Spinal cord (tissue), 9 donors: ENCODE measurements at regions not wholly inside any gene's neighbourhood (a gene's known extent, or its start where the extent isn't known, plus 50 kb on each side); places are given as distances from the start of the nearest gene placed in this dataset.

Experiments
- DNase-seq, 6 donors: peaks; one replicate each; pipeline versions ENCODE4 v3.0.0 to v3.0.0-alpha.2; 2013 to 2015; ENCODE audit warnings: low spot score in 6 of 6, low read depth in 4 of 6
- H3K27ac ChIP-seq: one replicate; pipeline ENCODE4 v1.5.1; 2013; ENCODE audit warnings: low read depth, low read length, control low read depth
- H3K27me3 ChIP-seq: one replicate; pipeline ENCODE4 v1.6.1; 2013; ENCODE audit warnings: low read length; ENCODE audit not compliant: control insufficient read depth, insufficient read depth
- H3K36me3 ChIP-seq: one replicate; pipeline ENCODE4 v1.6.1; 2013; ENCODE audit warnings: low read length; ENCODE audit not compliant: control insufficient read depth, insufficient read depth
- H3K4me1 ChIP-seq: one replicate; pipeline ENCODE4 v1.6.1; 2013; ENCODE audit warnings: low read length; ENCODE audit not compliant: control insufficient read depth, insufficient read depth
- H3K4me3 ChIP-seq: one replicate; pipeline ENCODE4 v1.5.1; 2013; ENCODE audit warnings: low read depth, low read length, control low read depth
- H3K9me3 ChIP-seq: one replicate; pipeline ENCODE4 v1.6.1; 2013; ENCODE audit warnings: low read length; ENCODE audit not compliant: control insufficient read depth, insufficient read depth
- WGBS: methylation state at CpG from one replicate; pipeline ENCODE4 v1.1.5; 2013; ENCODE audit warnings: missing lambda C conversion rate; ENCODE audit not compliant: insufficient coverage; 5-methylcytosine and 5-hydroxymethylcytosine counted together
- donor health status: healthy.

DNA sequence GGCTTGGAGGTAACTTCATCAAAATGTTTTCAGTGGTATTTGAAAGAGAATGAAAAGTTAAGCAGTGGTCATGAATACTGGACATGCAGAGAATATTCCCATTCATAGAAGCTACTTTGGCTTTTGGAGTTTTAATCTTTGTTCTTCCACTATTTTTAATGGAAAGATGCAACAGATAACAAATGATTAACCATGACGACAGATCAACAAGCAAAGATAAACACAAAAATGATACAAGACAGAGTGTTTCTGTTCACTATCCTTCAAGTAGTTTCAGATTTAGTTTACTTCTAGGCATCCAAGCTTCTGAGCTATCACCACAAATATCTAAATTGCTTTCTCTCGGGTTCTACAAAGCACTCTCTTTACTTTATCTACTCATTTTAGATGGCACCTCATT lies 1004.9 kb upstream of the ADGRL3 start:
- H3K4me1 ChIP-seq, result no peaks in the 10 kb centered on the region
- no peak for DNase-seq
- no peaks in the 10 kb centered on the region for H3K36me3 ChIP-seq
- no peak overlapping the region for H3K27ac ChIP-seq
- no peaks in the 10 kb centered on the region for H3K27me3 ChIP-seq
- peaks cover 6% of the 10 kb centered on the region for H3K9me3 ChIP-seq
- no peak overlapping the region for H3K4me3 ChIP-seq
- WGBS, result 83% methylated on average over 1 of the region's 2 CpGs

DNA sequence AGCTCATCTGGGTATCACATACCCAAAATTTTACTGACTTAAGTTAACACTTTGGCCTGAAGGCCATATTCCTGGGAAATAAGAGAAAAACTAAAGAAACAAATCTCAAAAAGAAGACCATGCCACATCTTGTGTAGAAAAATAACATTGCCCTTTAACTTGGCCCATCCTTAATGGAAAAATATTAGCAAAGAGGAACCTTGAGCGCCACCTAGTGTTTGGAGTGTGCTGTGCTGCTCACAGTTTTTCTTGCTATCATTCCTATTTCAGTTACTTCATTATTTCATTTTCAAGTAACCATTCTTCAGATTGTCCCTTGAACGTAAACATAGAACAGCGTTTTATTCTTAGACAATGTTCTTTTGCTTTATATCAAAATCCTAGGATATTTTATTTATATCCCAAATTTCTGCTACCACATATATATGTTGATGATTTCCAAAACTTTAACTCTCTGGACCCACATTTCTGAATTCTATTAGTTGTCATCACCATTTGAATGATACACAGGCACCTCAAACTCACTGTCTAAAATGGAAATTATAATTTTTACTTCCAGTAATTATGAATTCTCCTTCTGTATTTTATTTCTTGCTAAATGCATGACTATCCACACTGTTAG lies 999.0 kb upstream of the ADGRL3 start:
- Histone ChIP-seq H3K27me3 (no peaks in the 10 kb centered on the region), H3K4me3 (no peak overlapping the region), H3K36me3 (no peaks in the 10 kb centered on the region), H3K27ac (no peak overlapping the region), H3K4me1 (no peaks in the 10 kb centered on the region), H3K9me3 (no peaks in the 10 kb centered on the region)
- WGBS, result no CpG with 5 or more reads among the region's 3 CpGs
- DNase-seq, result peak in 5 of 6 donors; percentile 9 to 75 (median 33)

DNA sequence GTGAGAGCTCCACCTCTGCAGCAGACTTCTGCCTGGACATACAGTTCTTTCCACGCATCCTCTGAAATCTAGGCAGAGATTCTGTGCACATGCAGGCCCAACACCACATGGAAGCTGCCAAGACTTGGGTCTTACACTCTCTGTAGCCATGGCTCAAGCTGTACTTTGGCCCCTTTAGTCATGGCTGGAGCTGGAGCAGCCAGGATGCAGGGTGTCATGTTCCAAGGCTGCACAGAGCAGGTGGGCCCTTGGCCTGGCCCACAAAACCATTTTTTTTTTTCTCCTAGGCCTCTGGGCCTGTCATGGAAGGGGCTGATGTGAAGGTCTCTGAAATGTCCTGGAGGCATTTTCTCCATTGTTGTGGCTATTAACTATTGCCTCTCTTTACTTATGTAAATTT lies 990.5 kb upstream of the ADGRL3 start:
- DNase-seq, result no peak
- H3K4me1 ChIP-seq, result no peaks in the 10 kb centered on the region
- H3K36me3 ChIP-seq, result no peaks in the 10 kb centered on the region
- H3K27me3 ChIP-seq, result no peaks in the 10 kb centered on the region
- peaks cover 7% of the 10 kb centered on the region for H3K9me3 ChIP-seq
- no peak overlapping the region for H3K27ac ChIP-seq
- H3K4me3 ChIP-seq, result no peak overlapping the region
- 92% methylated on average over 1 of the region's 1 CpG for WGBS

DNA sequence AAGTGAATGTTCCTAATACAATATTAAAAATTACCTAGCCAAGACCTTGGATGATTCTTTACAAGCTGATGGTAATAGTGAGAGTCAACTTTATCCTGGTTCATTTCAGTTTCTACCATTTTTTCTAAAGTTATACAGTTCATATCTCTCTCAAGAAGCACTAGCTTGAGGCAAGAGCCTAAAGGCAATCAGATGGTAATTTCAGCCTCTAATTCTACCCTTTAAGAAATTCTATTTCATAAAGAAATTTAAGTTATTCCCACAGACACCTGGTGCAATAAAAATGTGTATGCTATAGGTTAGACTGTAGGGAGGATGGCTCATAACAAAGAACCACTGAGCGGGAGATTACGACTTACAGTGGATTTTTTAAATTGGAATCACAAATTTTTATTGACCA lies 984.2 kb upstream of the ADGRL3 start:
- Histone ChIP-seq H3K4me3 (no peak overlapping the region), H3K9me3 (no peaks in the 10 kb centered on the region), H3K36me3 (no peaks in the 10 kb centered on the region), H3K27ac (no peak overlapping the region), H3K4me1 (no peaks in the 10 kb centered on the region), H3K27me3 (no peaks in the 10 kb centered on the region)
- WGBS, result no CpG with 5 or more reads among the region's 2 CpGs
- no peak for DNase-seq

DNA sequence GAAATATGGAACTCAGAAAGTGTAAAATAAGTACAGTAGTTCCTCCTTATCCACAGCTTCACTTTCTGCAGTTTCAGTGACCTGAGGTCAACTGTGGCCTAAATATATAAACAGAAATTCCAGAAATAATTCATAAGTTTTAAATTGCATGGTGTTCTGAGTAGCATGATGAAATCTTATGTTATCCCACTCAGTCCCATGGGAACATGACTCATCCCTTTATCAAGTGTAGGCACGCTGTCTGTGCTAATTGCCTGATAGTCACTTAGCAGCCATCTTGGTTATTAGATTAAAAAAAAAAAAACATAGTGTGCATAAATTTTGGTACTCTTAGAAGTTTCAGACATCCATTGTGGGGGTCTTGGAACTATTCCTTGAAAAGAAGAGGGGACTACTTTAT lies 983.4 kb upstream of the ADGRL3 start:
- Histone ChIP-seq H3K27me3 (no peaks in the 10 kb centered on the region), H3K9me3 (no peaks in the 10 kb centered on the region), H3K4me3 (no peak overlapping the region), H3K4me1 (no peaks in the 10 kb centered on the region), H3K27ac (no peak overlapping the region), H3K36me3 (no peaks in the 10 kb centered on the region)
- no peak for DNase-seq
- no CpG with 5 or more reads among the region's 1 CpG for WGBS

DNA sequence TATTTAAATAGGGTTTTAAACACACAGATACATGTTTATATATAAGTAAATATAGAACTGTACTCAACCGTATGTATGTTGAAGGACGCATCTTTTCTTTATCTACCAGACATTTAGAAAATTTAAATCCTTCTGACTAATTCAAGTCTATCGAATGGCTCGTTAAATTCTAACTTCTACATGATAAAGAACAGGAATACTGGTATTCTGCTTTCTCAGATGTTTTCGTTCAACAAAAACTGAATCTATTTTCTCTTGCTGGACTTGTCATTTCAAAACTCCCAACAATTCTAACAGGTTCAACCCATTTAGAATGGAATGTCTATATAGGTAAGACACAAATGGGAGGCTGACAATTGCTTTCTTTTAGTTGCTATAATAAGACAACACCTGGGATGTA lies 978.3 kb upstream of the ADGRL3 start:
- DNase-seq, result no peak
- Histone ChIP-seq H3K27me3 (no peaks in the 10 kb centered on the region), H3K27ac (no peak overlapping the region), H3K4me3 (no peak overlapping the region), H3K36me3 (no peaks in the 10 kb centered on the region), H3K9me3 (no peaks in the 10 kb centered on the region), H3K4me1 (no peaks in the 10 kb centered on the region)
- WGBS, result 100% methylated on average over 2 of the region's 5 CpGs

DNA sequence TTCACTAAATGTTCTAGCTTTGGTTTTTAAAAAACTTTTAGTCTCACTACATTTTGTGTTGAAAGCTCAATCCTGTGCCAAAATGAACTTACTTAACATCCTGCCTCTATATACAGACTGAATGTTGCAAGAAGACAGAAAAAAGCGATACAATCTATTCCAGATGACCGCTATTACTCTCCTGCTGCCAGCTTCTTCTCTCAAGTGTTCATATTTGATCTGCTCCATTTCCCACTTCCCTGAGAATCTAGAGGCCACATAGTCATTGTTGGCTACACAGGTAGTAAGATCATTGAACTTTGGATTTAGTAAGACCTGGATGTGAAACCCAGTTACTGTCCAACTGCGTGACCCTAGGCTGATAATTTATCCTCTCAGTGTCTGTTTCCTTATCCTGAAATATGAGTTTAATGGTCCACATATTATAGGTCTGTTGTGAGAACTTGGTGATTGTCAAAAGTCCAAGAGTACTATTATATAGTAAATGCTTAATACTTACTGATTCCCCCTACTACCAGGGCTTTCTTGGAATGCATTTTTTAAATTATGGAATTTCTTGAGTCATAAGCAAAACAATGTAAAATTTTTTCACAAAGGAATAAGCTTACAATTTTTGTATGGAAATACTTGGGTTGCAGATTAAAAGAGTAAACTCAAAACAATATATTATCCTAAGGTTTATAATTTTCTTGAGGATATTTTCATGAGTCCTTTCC lies 976.8 kb upstream of the ADGRL3 start:
- DNase-seq, result peak in 1 of 6 donors; percentile 10
- no peaks in the 10 kb centered on the region for H3K9me3 ChIP-seq
- no peaks in the 10 kb centered on the region for H3K36me3 ChIP-seq
- no peak overlapping the region for H3K4me3 ChIP-seq
- no peaks in the 10 kb centered on the region for H3K27me3 ChIP-seq
- WGBS, result 100% methylated on average over 1 of the region's 3 CpGs
- H3K27ac ChIP-seq, result no peak overlapping the region
- H3K4me1 ChIP-seq, result no peaks in the 10 kb centered on the region

DNA sequence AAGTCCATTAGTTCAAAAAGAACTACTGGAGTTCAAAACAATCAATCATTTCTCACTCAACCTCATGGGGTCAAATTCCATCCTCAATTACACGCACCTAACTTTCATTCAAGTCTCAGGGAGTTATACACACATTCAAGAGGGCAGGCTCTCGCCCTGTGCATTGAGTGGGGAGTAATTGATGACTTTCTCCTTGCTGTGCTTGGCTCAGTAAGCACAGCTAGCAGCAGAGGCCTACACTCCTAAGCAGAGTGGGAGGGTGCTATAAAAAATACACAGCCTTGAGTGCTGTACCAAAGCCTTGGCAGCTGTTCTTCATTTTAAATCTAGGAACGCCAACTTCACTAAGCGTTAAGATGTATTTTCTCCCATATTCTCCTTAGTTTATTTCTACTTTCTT lies 958.3 kb upstream of the ADGRL3 start:
- DNase-seq, result peak in 5 of 6 donors; percentile 7 to 77 (median 23)
- WGBS, result 20% methylated on average over 1 of the region's 4 CpGs
- H3K27ac ChIP-seq, result no peak overlapping the region

DNA sequence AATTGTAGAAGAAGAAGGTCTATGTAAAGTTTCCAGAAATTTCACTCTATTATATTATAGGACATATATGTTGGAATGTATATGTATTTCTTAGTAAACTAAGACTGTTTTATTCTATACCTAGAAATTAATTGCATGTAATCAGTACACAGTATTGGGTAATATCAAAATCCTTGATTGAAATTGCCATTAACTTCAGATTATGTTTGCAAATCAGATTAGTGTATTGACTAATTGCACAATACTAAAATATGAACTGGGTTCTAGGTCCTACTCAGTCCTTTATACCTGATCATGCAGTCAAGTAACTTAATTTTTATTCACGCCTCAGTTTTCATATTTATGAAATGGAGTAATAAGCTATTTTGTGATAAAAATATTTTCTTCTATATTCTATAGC lies 950.3 kb upstream of the ADGRL3 start:
- no peak overlapping the region for H3K4me3 ChIP-seq
- WGBS, result no CpG with 5 or more reads among the region's 1 CpG
- DNase-seq, result no peak
- no peaks in the 10 kb centered on the region for H3K27me3 ChIP-seq
- H3K4me1 ChIP-seq, result no peaks in the 10 kb centered on the region
- H3K27ac ChIP-seq, result no peak overlapping the region
- H3K36me3 ChIP-seq, result no peaks in the 10 kb centered on the region
- H3K9me3 ChIP-seq, result no peaks in the 10 kb centered on the region

More for the DNA sequence above, 958.3 kb upstream of the ADGRL3 start:
- no peaks in the 10 kb centered on the region for H3K36me3 ChIP-seq
- no peak overlapping the region for H3K4me3 ChIP-seq
- no peaks in the 10 kb centered on the region for H3K4me1 ChIP-seq
- H3K9me3 ChIP-seq, result no peaks in the 10 kb centered on the region
- no peaks in the 10 kb centered on the region for H3K27me3 ChIP-seq

DNA sequence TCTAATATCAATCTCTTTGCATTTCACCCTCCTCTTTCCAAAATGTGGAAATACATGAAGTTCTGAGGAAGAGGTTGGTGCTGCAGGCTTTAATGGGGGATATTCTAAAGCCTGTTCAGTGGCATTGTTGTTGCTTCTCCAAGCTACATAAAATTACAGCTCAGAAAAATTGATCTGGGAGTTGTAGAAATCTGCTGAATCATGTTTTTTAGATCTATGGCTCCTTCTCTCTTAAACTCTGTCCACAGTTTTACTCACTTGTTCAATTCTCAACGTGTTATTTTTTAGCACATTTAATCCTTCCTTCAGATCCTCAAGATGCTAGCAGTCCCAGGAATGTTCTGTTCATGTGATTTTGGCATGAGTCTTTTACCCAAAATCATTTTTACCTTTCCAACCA lies 949.5 kb upstream of the ADGRL3 start:
- no peaks in the 10 kb centered on the region for H3K36me3 ChIP-seq
- H3K9me3 ChIP-seq, result no peaks in the 10 kb centered on the region
- no peak for DNase-seq
- no peaks in the 10 kb centered on the region for H3K27me3 ChIP-seq
- H3K4me1 ChIP-seq, result no peaks in the 10 kb centered on the region
- no peak overlapping the region for H3K27ac ChIP-seq
- no CpG with 5 or more reads among the region's 1 CpG for WGBS
- H3K4me3 ChIP-seq, result no peak overlapping the region
